HepG2 (cell line): ENCODE measurements at regions not wholly inside any gene's neighbourhood (a gene's known extent, or its start where the extent isn't known, plus 50 kb on each side); places are given as distances from the start of the nearest gene placed in this dataset.

ENCODE experiments used
- ATAC-seq: fragments of 200-7000 bp; cut with Tn5 transposase; 3 replicates; pipeline ENCODE4 v1.9.1; 2020; ENCODE audit warnings: mild to moderate bottlenecking, moderate library complexity
- BruUV-seq: library from RNA; stranded (reverse); fragments of 400-500 nt; replicated peaks from 2 replicates; lab custom pipeline; 2021; lab: Mats Ljungman, UMichigan
- CTCF ChIA-PET: fragments of 300-600 bp; formaldehyde crosslinking; extraction: SDS; loops from one replicate; lab custom pipeline; 2021; ENCODE audit warnings: low total read pairs, inconsistent platforms, low intra/inter-chr PET ratio; lab: Yijun Ruan, JAX
- POLR2A ChIA-PET: fragments of 350-600 bp; sonication (Branson Sonifier 250); formaldehyde crosslinking; loops from one replicate; lab custom pipeline; 2020; ENCODE audit warnings: antibody characterized with exemption, inconsistent platforms; lab: Yijun Ruan, JAX
- DNase-seq: peaks from one replicate; pipeline ENCODE4 v3.0.0-alpha.2; 2015; ENCODE audit warnings: low spot score
- FAIRE-seq: peaks from 3 replicates; lab custom pipeline; 2011; peaks lifted over from hg19 to GRCh38; lab: Jason Lieb, UNC
- H2AFZ ChIP-seq: one replicate; pipeline ENCODE4 v1.6.1; 2011; ENCODE audit warnings: low read length, inconsistent platforms
- H3K27ac ChIP-seq: fragments of 300-600 bp; 3 replicates; pipeline ENCODE4 v1.8.0; 2011; ENCODE audit warnings: mixed run types, mild to moderate bottlenecking, mixed read lengths, low read length, inconsistent platforms; ENCODE audit not compliant: insufficient read depth; ENCODE audit errors: extremely low read length
- H3K27me3 ChIP-seq, 2 experiments: fragments of 200-600 bp in 1 of 2; 2 replicates in 1 of 2; 3 replicates in 1 of 2; pipeline versions ENCODE4 v1.6.0 to v1.8.0; 2011; ENCODE audit warnings: low read length in 2 of 2, mild to moderate bottlenecking in 2 of 2, moderate library complexity in 2 of 2, inconsistent platforms in 1 of 2; ENCODE audit not compliant: insufficient read depth in 2 of 2, control insufficient read depth in 1 of 2
- H3K36me3 ChIP-seq, 2 experiments: fragments of 200-600 bp in 1 of 2; replicated peaks in 1 of 2; 2 replicates in 1 of 2; 3 replicates in 1 of 2; pipeline versions ENCODE4 v1.5.1 to v1.8.0; 2011; ENCODE audit warnings: low read length in 2 of 2, inconsistent platforms in 1 of 2; ENCODE audit not compliant: insufficient read depth in 2 of 2, control insufficient read depth in 1 of 2
- H3K4me1 ChIP-seq: 2 replicates; pipeline ENCODE4 v1.5.1; 2012; ENCODE audit warnings: low read length, inconsistent platforms; ENCODE audit not compliant: insufficient read depth
- H3K4me2 ChIP-seq: 2 replicates; pipeline ENCODE4 v1.6.0; 2011; ENCODE audit warnings: low read depth, low read length, inconsistent platforms
- H3K4me3 ChIP-seq, 3 experiments: fragments of 200-600 bp in 1 of 3; sonication (generic), shearing (Covaris generic) in 1 of 3; replicated peaks in 1 of 3; 2 replicates each; pipeline ENCODE4 v1.5.1; 2011 to 2016; ENCODE audit warnings: low read length in 3 of 3, inconsistent platforms in 2 of 3, low read depth in 2 of 3, mild to moderate bottlenecking in 2 of 3, control low read depth in 1 of 3, mixed read lengths in 1 of 3; ENCODE audit not compliant: insufficient read depth in 1 of 3
- H3K79me2 ChIP-seq: one replicate; pipeline ENCODE4 v1.6.1; 2011; ENCODE audit warnings: low read length, inconsistent platforms; ENCODE audit not compliant: insufficient read depth
- H3K9ac ChIP-seq: 2 replicates; pipeline ENCODE4 v1.6.0; 2011; ENCODE audit warnings: mild to moderate bottlenecking, low read depth, low read length, inconsistent platforms; ENCODE audit not compliant: insufficient read depth
- H3K9me3 ChIP-seq: 2 replicates; pipeline ENCODE4 v1.5.1; 2012; ENCODE audit warnings: mild to moderate bottlenecking, low read length
- H4K20me1 ChIP-seq: 2 replicates; pipeline ENCODE4 v1.6.0; 2011; ENCODE audit warnings: inconsistent platforms, mild to moderate bottlenecking, low read length, moderate library complexity; ENCODE audit not compliant: insufficient read depth
- BRCA1 ChIP-seq: sonication (generic); formaldehyde crosslinking; IDR thresholded peaks from 2 replicates; pipeline ENCODE4 v1.4.0; 2020; ENCODE audit warnings: missing genetic modification reagents
- CREM ChIP-seq, 2 experiments: sonication (generic) in 1 of 2; formaldehyde crosslinking in 1 of 2; IDR thresholded peaks; 2 replicates each; pipeline versions ENCODE4 v1.4.0 to v1.6.1; 2016 to 2020; ENCODE audit warnings: antibody characterized with exemption in 1 of 2, mild to moderate bottlenecking in 1 of 2, missing genetic modification reagents in 1 of 2
- GABPA ChIP-seq, 2 experiments: IDR thresholded peaks; 2 replicates each; pipeline ENCODE4 v1.6.1; 2011 to 2016; ENCODE audit warnings: low read depth in 2 of 2, low read length in 1 of 2, missing biosample characterization in 1 of 2, missing genetic modification characterization in 1 of 2
- MATR3 ChIP-seq: sonication (generic); formaldehyde crosslinking; IDR thresholded peaks from 2 replicates; pipeline ENCODE4 v1.4.0; 2020; ENCODE audit warnings: missing genetic modification reagents
- PTBP1 ChIP-seq: fragments of 200-400 bp; formaldehyde crosslinking; IDR thresholded peaks from 2 replicates; pipeline ENCODE4 v1.6.1; 2018; ENCODE audit warnings: low read length, low read depth; ENCODE audit not compliant: poor library complexity, severe bottlenecking
- SMARCE1 ChIP-seq: fragments of 450-650 bp; IDR thresholded peaks from 2 replicates; pipeline ENCODE4 v1.6.1; 2017; ENCODE audit warnings: borderline replicate concordance
- WGBS: methylation state at CpG from one replicate; pipeline ENCODE4 v1.1.6; 2017; ENCODE audit warnings: low lambda C conversion rate; 5-methylcytosine and 5-hydroxymethylcytosine counted together
- in situ Hi-C: cut with HindIII; loops from 2 replicates; pipeline ENCODE4 v1.10.0; 2017; ENCODE audit warnings: low pct_unique_long_range_greater_than_20kb; ENCODE audit not compliant: extremely low pct_ligation_motif_present
- intact Hi-C: fragments of 100-400 bp; cut with micrococcal nuclease; formaldehyde crosslinking; loops from one replicate; pipeline ENCODE4 v1.10.0; 2022; ENCODE audit not compliant: unreplicated experiment
- TF ChIP-seq, protein P1 (sequence below): sonication (generic); formaldehyde crosslinking; IDR thresholded peaks from 2 replicates; pipeline ENCODE4 v1.8.1; 2023; ENCODE audit warnings: mild to moderate bottlenecking, inconsistent platforms, moderate library complexity, missing genetic modification reagents, borderline replicate concordance
- TF ChIP-seq, protein P2 (sequence below): IDR thresholded peaks from 2 replicates; pipeline ENCODE4 v1.6.1; 2016; ENCODE audit warnings: missing biosample characterization, missing genetic modification reagents, low read depth
- TF ChIP-seq, protein P3 (sequence below): sonication (generic); formaldehyde crosslinking; IDR thresholded peaks from 2 replicates; pipeline ENCODE4 v1.5.0; 2020; ENCODE audit warnings: missing genetic modification reagents

DNA sequence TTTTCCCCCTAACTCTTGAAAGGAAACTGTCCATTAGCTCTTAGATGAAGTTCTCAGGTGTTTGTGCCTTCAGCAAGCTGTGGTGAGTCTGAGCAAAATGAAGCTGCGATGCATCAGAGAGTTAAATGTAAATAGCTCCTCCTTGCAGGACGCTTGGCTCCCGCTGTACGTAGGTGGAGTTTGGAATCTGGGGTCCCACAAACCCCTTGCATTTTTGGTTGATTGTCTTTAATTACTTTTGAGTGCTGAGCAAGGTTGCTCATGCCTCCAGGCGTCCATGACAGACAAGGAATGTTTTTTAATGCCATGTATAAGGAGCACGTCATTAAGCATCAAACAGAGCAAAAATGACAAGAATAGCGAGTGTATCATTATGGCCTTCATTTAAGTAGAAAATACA lies 300.5 kb downstream of the TFAP2C start:
- BruUV-seq: no TSS peak
- H3K4me3 ChIP-seq: no peak overlapping the region
- DNase-seq (no peak), FAIRE-seq (no peak), ATAC-seq (no peak)
- intact Hi-C loops (no loop called here), in situ Hi-C loops (no loop called here)
- no peaks in the 10 kb centered on the region for H3K79me2 ChIP-seq
- H3K27ac ChIP-seq: no peak overlapping the region
- H3K27me3 ChIP-seq: peaks cover 5 to 61% of the 10 kb centered on the region in 2 experiments; a peak in 4 of 5 replicates
- H3K4me2 ChIP-seq: no peak overlapping the region
- TF ChIP-seq, protein P1, sequence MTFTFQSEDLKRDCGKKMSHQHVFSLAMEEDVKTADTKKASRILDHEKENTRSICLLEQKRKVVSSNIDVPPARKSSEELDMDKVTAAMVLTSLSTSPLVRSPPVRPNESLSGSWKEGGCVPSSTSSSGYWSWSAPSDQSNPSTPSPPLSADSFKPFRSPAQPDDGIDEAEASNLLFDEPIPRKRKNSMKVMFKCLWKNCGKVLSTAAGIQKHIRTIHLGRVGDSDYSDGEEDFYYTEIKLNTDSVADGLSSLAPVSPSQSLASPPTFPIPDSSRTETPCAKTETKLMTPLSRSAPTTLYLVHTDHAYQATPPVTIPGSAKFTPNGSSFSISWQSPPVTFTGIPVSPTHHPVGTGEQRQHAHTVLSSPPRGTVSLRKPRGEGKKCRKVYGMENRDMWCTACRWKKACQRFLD (CRISPR knock-in tag): no peak
- TF ChIP-seq GABPA (IDR thresholded peaks at IDR 0.05; ENCODE audit: low read depth, low read length) (no peak), GABPA (CRISPR knock-in tag; IDR thresholded peaks at IDR 0.05; ENCODE audit: low read depth) (no peak), SMARCE1 (no peak), BRCA1 (CRISPR knock-in tag) (no peak), CREM (IDR thresholded peaks at IDR 0.05) (no peak), CREM (CRISPR knock-in tag; IDR thresholded peaks at IDR 0.05) (no peak), MATR3 (CRISPR knock-in tag) (no peak)
- WGBS: 4% methylated on average over 7 of the region's 7 CpGs
- no peaks in the 10 kb centered on the region for H3K36me3 ChIP-seq
- no peaks in the 10 kb centered on the region for H4K20me1 ChIP-seq
- POLR2A ChIA-PET: no interaction called here
- H2AFZ ChIP-seq: no peak overlapping the region
- H3K4me1 ChIP-seq: no peaks in the 10 kb centered on the region
- no peaks in the 10 kb centered on the region for H3K9me3 ChIP-seq
- CTCF ChIA-PET: no interaction called here
- H3K9ac ChIP-seq: no peak overlapping the region

DNA sequence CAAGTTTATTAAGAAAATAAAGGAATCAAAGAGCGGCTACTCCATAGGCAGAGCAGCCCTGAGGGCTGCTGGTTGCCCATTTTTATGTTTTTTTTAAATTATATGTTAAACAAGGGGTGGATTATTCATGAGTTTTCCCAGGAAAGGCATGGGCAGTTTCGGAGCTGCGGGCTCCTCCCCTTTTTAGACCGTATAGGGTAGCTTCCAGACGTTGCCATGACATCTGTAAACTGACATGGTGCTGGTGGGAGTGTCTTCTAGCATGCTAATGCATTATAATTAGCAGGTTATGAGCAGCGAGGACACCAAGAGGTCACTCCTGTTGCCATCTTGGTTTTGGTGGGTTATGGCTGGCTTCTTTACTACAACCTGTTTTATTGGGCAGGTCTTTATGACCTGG lies 301.8 kb downstream of the TFAP2C start:
- POLR2A ChIA-PET: no interaction called here
- no peak overlapping the region for H3K27ac ChIP-seq
- BruUV-seq: no TSS peak
- no peak overlapping the region for H3K9ac ChIP-seq
- no peak overlapping the region for H3K4me3 ChIP-seq
- no peaks in the 10 kb centered on the region for H3K36me3 ChIP-seq
- no peak for DNase-seq
- TF ChIP-seq, protein P2, sequence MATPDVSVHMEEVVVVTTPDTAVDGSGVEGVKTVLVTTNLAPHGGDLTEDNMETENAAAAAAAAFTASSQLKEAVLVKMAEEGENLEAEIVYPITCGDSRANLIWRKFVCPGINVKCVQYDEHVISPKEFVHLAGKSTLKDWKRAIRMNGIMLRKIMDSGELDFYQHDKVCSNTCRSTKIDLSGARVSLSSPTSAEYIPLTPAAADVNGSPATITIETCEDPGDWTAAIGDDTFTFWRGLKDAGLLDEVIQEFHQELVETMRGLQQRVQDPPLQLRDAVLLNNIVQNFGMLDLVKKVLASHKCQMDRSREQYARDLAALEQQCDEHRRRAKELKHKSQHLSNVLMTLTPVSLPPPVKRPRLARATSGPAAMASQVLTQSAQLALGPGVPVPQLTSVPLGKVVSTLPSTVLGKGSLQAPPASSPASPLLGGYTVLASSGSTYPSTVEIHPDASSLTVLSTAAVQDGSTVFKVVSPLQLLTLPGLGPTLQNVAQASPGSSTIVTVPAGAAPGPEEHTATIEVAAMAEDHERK: no peak
- TF ChIP-seq PTBP1: no peak
- TF ChIP-seq, protein P3, sequence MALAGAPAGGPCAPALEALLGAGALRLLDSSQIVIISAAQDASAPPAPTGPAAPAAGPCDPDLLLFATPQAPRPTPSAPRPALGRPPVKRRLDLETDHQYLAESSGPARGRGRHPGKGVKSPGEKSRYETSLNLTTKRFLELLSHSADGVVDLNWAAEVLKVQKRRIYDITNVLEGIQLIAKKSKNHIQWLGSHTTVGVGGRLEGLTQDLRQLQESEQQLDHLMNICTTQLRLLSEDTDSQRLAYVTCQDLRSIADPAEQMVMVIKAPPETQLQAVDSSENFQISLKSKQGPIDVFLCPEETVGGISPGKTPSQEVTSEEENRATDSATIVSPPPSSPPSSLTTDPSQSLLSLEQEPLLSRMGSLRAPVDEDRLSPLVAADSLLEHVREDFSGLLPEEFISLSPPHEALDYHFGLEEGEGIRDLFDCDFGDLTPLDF: no peak
- no peaks in the 10 kb centered on the region for H3K79me2 ChIP-seq
- H3K4me2 ChIP-seq: no peak overlapping the region
- peaks cover 2 to 49% of the 10 kb centered on the region in 2 experiments; a peak in 4 of 5 replicates for H3K27me3 ChIP-seq
- H4K20me1 ChIP-seq: no peaks in the 10 kb centered on the region
- intact Hi-C loops (no loop called here), in situ Hi-C loops (no loop called here)
- no peaks in the 10 kb centered on the region for H3K9me3 ChIP-seq
- no peak for ATAC-seq
- CTCF ChIA-PET: no interaction called here
- FAIRE-seq: no peak
- 5% methylated on average over 6 of the region's 6 CpGs for WGBS
- H3K4me1 ChIP-seq: no peaks in the 10 kb centered on the region
- no peak overlapping the region for H2AFZ ChIP-seq
